Epidermal melanocyte (primary cell): ENCODE measurements at regions not wholly inside any gene's neighbourhood (a gene's known extent, or its start where the extent isn't known, plus 50 kb on each side); places are given as distances from the start of the nearest gene placed in this dataset.

Source experiments
- DNase-seq: peaks from one replicate; pipeline ENCODE4 v3.0.0; 2011; ENCODE audit warnings: low spot score; ENCODE audit not compliant: insufficient read length

- DNase-seq: no peak
These were observed 406.4 kb upstream of the VWC2 start for GRCh38 chr7:49367072-49367471.

- no peak for DNase-seq
These were observed 401.7 kb upstream of the VWC2 start for GRCh38 chr7:49371771-49372170.

- no peak for DNase-seq
These were observed 396.5 kb upstream of the VWC2 start for GRCh38 chr7:49376817-49377375.

- no peak for DNase-seq
These were observed 386.6 kb upstream of the VWC2 start for GRCh38 chr7:49386792-49387191.

GRCh38 chr7:49389871-49390479 is 383.5 kb upstream of the VWC2 start:
- DNase-seq: no peak

GRCh38 chr7:49396229-49396628 is 377.2 kb upstream of the VWC2 start:
- no peak for DNase-seq

- DNase-seq: no peak
These were observed 375.7 kb upstream of the VWC2 start for GRCh38 chr7:49397750-49398149.

GRCh38 chr7:49398236-49398635 is 375.2 kb upstream of the VWC2 start:
- no peak for DNase-seq

GRCh38 chr7:49398746-49399145 is 374.7 kb upstream of the VWC2 start:
- no peak for DNase-seq

- no peak for DNase-seq
These were observed 372.4 kb upstream of the VWC2 start for GRCh38 chr7:49400891-49401550.

- DNase-seq: no peak
These were observed 369.6 kb upstream of the VWC2 start for GRCh38 chr7:49403844-49404243.

GRCh38 chr7:49407205-49407604 is 366.2 kb upstream of the VWC2 start:
- no peak for DNase-seq

GRCh38 chr7:49417034-49417433 is 356.4 kb upstream of the VWC2 start:
- no peak for DNase-seq

GRCh38 chr7:49418963-49419362 is 354.5 kb upstream of the VWC2 start:
- no peak for DNase-seq

- DNase-seq: no peak
These were observed 350.9 kb upstream of the VWC2 start for GRCh38 chr7:49422564-49422963.

- DNase-seq: no peak
These were observed 349.3 kb upstream of the VWC2 start for GRCh38 chr7:49424109-49424508.

GRCh38 chr7:49425277-49425818 is 348.1 kb upstream of the VWC2 start:
- no peak for DNase-seq

- DNase-seq: no peak
These were observed 341.2 kb upstream of the VWC2 start for GRCh38 chr7:49432254-49432653.

GRCh38 chr7:49433794-49434193 is 339.6 kb upstream of the VWC2 start:
- no peak for DNase-seq

- DNase-seq: no peak
These were observed 338.6 kb upstream of the VWC2 start for GRCh38 chr7:49434846-49435245.

- DNase-seq: no peak
These were observed 335.2 kb upstream of the VWC2 start for GRCh38 chr7:49438281-49438680.

- no peak for DNase-seq
These were observed 329.9 kb upstream of the VWC2 start for GRCh38 chr7:49443515-49443914.

- DNase-seq: no peak
These were observed 320.0 kb upstream of the VWC2 start for GRCh38 chr7:49453486-49453885.
